B cell (primary cell): ENCODE measurements at regions not wholly inside any gene's neighbourhood (a gene's known extent, or its start where the extent isn't known, plus 50 kb on each side); places are given as distances from the start of the nearest gene placed in this dataset.

Experiments
- EZH2 ChIP-seq: IDR thresholded peaks from 2 replicates; pipeline ENCODE4 v1.6.1; 2012; ENCODE audit warnings: borderline replicate concordance, low read depth, mild to moderate bottlenecking, moderate library complexity, low read length; ENCODE audit not compliant: insufficient read depth, poor library complexity, severe bottlenecking
- TF ChIP-seq, protein P1 (sequence below): fragments of 200-600 bp; IDR thresholded peaks from one replicate; pipeline ENCODE4 v1.8.0; 2022; ENCODE audit warnings: antibody characterized with exemption, mild to moderate bottlenecking

DNA sequence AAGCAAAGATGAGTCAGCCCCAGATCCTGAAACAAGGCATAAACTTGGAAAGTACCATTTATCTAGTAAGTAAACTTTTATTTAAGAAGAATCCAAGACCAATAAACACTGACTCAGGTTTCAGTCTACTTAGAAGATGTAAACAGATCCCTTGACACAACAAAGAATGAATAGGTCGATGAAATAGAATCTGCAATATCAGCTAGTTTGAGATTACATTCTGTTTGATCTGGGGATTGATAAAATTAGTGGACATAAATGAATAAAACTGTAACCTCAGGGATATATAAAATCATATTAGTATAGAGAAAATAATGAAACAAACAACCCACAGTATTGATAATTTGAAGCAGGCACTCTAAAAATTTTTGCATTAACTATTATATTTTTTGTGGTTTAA lies 708.9 kb downstream of the FAM181B start:
- TF ChIP-seq, protein P1, sequence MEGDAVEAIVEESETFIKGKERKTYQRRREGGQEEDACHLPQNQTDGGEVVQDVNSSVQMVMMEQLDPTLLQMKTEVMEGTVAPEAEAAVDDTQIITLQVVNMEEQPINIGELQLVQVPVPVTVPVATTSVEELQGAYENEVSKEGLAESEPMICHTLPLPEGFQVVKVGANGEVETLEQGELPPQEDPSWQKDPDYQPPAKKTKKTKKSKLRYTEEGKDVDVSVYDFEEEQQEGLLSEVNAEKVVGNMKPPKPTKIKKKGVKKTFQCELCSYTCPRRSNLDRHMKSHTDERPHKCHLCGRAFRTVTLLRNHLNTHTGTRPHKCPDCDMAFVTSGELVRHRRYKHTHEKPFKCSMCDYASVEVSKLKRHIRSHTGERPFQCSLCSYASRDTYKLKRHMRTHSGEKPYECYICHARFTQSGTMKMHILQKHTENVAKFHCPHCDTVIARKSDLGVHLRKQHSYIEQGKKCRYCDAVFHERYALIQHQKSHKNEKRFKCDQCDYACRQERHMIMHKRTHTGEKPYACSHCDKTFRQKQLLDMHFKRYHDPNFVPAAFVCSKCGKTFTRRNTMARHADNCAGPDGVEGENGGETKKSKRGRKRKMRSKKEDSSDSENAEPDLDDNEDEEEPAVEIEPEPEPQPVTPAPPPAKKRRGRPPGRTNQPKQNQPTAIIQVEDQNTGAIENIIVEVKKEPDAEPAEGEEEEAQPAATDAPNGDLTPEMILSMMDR, result no peak
- no peak for TF ChIP-seq EZH2
